HAP-1 (cell line): ENCODE measurements at regions not wholly inside any gene's neighbourhood (a gene's known extent, or its start where the extent isn't known, plus 50 kb on each side); places are given as distances from the start of the nearest gene placed in this dataset.

Source experiments
- DNase-seq, 2 experiments: peaks; one replicate each; pipeline ENCODE4 v3.0.0-alpha.2; 2016 to 2020; ENCODE audit warnings: low spot score in 2 of 2
- H3K27me3 ChIP-seq: fragments of 250-450 bp; sonication (Bioruptor Pico); 2 replicates; pipeline ENCODE4 v1.5.1; 2020; ENCODE audit warnings: low read depth, mild to moderate bottlenecking, moderate library complexity
- H3K36me3 ChIP-seq: fragments of 250-450 bp; sonication (Bioruptor Pico); replicated peaks from 2 replicates; pipeline ENCODE4 v1.5.1; 2020; ENCODE audit warnings: mild to moderate bottlenecking
- H3K4me1 ChIP-seq: fragments of 250-450 bp; sonication (Bioruptor Pico); 2 replicates; pipeline ENCODE4 v1.5.1; 2020; ENCODE audit warnings: mild to moderate bottlenecking
- H3K4me3 ChIP-seq: fragments of 250-450 bp; sonication (Bioruptor Pico); 2 replicates; pipeline ENCODE4 v1.5.1; 2020; ENCODE audit warnings: mild to moderate bottlenecking, moderate library complexity
- H3K9me3 ChIP-seq: fragments of 250-450 bp; sonication (Bioruptor Pico); 2 replicates; pipeline ENCODE4 v1.5.1; 2020; ENCODE audit warnings: mild to moderate bottlenecking, moderate library complexity
- in situ Hi-C: fragments of 300-500 bp; cut with MboI; formaldehyde crosslinking; loops from 3 replicates; pipeline ENCODE4 v1.14.3; 2020; ENCODE audit warnings: low sequenced_read_pairs, inconsistent platforms, mixed read lengths

DNA sequence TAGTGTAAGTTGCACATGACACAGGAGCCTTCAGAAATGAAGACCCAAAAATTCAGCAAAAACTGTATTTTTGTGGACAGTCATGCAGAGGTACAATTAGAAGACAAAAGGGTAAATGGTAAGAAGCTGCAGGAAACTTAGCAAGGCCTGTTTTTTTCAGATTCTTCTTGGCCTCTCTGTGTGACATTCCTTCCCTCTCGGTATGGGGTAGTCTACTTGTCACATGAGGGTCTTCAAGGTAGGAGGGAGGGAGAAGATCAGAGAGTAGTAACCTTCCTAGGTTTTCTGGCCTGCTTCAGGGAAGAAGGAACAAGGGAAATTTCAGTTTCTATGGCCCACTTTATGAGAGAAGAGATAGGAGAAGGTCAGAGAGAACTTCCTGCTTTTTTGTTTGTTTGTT lies 230.4 kb upstream of the PPP1R2C start:
- H3K4me1 ChIP-seq, result peaks cover 5% of the 10 kb centered on the region
- no peak for DNase-seq
- no peaks in the 10 kb centered on the region for H3K36me3 ChIP-seq
- no peaks in the 10 kb centered on the region for H3K9me3 ChIP-seq
- no peak overlapping the region for H3K4me3 ChIP-seq
- H3K27me3 ChIP-seq, result no peaks in the 10 kb centered on the region
- in situ Hi-C loops, result no loop called here

DNA sequence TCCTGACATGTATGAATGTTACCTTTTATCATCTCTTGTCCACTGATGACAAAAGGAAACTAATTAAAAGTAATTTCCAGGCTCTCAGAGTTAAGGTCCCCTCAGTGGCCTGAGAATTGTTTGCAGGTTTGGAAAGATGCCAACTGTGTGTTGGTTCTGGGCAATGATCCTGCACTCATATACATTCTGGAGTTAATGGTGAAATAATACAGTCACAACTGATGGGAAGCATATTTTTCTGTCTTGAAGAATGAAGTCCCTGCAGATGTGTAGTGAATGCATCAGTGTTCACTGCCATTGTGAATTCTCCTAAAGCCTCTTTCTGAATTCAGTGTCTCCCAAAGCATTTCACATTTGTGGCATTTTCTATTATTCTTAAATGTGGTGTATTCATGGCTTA lies 238.1 kb upstream of the PPP1R2C start:
- no peak overlapping the region for H3K4me3 ChIP-seq
- H3K4me1 ChIP-seq, result peaks cover 5% of the 10 kb centered on the region
- no peaks in the 10 kb centered on the region for H3K9me3 ChIP-seq
- DNase-seq, result no peak
- H3K27me3 ChIP-seq, result no peaks in the 10 kb centered on the region
- in situ Hi-C loops, result no loop called here
- no peaks in the 10 kb centered on the region for H3K36me3 ChIP-seq

DNA sequence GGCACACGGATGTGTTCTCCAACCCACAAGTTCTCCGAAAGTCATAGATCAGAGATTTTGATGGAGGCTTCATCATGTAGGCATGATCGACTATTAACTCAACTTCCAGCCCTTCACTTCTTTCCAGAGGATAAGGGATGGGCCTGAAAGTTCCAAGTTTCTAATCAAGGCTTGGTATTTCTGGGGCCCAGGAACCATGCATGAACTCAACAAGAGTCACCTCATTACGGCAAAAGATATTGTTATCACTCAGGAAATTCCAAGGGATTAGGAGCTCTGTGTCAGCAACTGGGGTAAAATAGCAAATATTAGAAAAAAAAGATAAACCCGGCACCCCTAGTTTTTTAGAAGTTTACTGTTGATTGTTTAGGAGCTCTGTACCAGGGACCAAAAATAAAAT lies 240.1 kb upstream of the PPP1R2C start:
- in situ Hi-C loops, result no loop called here
- Histone ChIP-seq H3K36me3 (no peaks in the 10 kb centered on the region), H3K27me3 (no peaks in the 10 kb centered on the region), H3K4me1 (no peaks in the 10 kb centered on the region), H3K4me3 (no peak overlapping the region), H3K9me3 (no peaks in the 10 kb centered on the region)
- no peak for DNase-seq

DNA sequence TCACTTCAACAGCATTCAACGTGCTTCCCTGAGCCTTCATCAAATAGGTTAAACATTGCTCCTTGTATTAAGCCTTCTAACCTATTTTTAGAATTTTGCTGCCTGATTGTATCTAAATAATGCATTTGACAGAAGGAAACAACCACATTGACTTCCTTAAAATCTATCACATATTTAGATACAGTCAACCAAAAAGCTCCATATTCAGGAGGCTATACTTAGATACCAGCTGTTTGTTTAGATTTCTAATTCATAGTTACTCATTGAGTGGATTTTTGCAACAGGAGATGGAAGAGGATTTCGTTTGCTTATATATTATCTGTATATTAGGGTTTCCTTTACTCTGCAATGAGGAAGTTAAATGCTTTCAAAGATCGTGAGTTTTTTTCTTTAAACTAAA lies 241.1 kb upstream of the PPP1R2C start:
- Histone ChIP-seq H3K36me3 (no peaks in the 10 kb centered on the region), H3K4me3 (no peak overlapping the region), H3K9me3 (no peaks in the 10 kb centered on the region), H3K4me1 (no peaks in the 10 kb centered on the region), H3K27me3 (no peaks in the 10 kb centered on the region)
- no peak for DNase-seq
- in situ Hi-C loops, result no loop called here

DNA sequence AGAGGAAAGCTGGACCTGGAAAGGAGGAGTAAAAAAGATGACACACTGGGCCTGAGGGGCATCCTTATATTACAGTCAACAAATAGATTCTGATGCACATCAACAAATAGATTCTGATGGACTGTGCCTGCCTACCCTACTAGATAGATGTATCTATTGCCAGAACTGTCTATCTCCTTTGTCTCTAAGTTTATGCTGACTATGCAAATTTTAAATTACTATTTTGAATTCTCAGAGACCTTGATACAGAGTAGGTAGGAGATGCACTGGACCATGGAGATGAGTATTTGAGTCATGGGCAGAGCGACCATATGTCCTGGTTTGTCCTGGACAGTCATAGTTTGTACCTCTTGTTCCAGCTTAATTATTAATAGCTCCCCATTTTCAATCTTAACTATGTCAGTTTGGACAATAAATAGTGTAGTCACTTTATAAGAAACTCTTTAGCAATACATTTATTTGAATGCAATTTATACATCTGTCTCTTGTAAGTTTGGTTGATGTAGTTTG lies 247.9 kb upstream of the PPP1R2C start:
- in situ Hi-C loops, result no loop called here
- H3K36me3 ChIP-seq, result no peaks in the 10 kb centered on the region
- H3K4me1 ChIP-seq, result no peaks in the 10 kb centered on the region
- H3K27me3 ChIP-seq, result no peaks in the 10 kb centered on the region
- DNase-seq, result no peak
- peaks cover 3% of the 10 kb centered on the region; the same call in 1 of the 2 replicates for H3K9me3 ChIP-seq
- no peak overlapping the region for H3K4me3 ChIP-seq

DNA sequence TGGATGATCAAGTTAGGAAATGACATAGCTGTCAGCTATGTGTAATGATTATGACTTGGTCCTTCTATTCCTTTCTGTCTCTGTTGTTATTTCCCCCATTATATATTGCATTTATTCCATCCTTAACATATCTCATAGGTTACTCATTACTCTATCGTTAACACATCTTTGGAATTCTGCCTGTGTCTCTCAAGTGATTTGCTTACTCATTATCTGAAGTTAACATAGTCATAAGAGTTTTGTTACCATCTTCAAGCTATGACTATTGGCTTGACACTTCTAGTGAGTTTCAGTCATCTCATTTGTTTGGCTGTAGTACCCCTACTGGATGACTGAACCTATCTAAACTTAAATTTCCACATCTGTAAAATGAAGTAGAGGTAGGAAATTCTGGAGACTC lies 286.1 kb upstream of the PPP1R2C start:
- Histone ChIP-seq H3K27me3 (no peaks in the 10 kb centered on the region), H3K9me3 (no peaks in the 10 kb centered on the region), H3K36me3 (no peaks in the 10 kb centered on the region), H3K4me1 (peaks cover 10% of the 10 kb centered on the region), H3K4me3 (no peak overlapping the region)
- no peak for DNase-seq
- in situ Hi-C loops, result no loop called here

DNA sequence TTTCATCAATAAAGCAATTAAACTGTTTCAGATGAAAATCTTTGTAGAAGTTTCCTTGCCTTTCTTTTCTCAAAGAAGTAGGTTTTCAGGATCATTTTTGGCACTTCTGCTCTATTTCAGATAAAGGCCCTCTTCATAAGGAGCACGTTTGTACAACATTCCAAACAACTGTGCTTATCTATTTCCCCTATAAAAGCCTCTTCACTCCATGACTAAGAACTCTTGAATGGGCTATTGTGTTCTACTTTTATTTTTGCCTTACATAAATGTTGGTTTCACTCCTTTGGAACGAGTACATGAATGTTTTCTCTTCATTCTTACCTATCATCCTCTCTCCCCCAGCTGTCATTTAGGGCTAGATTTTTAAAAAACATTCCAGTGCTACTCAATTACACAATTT lies 288.0 kb upstream of the PPP1R2C start:
- no peaks in the 10 kb centered on the region for H3K36me3 ChIP-seq
- H3K4me3 ChIP-seq, result no peak overlapping the region
- no peaks in the 10 kb centered on the region for H3K27me3 ChIP-seq
- no peak for DNase-seq
- in situ Hi-C loops, result no loop called here
- peaks cover 10% of the 10 kb centered on the region for H3K4me1 ChIP-seq
- H3K9me3 ChIP-seq, result no peaks in the 10 kb centered on the region

DNA sequence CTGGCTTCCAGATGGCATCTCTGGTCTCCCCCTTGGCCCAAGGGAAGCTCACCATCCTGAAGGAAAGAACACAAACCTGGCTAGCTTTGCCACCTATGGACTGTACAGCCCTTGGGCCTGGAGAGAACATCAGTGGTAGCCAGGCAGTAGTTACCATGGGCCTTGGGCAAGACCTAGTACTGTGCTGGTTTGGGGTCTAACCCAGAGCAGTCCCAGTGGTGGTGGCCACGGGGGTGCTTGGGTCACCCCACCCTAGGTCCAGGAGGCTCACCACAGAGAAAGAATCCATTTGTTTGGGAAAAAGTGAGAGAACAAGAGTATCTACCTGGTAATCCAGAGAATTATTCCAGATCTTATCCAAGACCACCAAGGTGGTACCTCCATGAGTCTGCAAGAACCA lies 290.7 kb upstream of the PPP1R2C start:
- H3K9me3 ChIP-seq, result no peaks in the 10 kb centered on the region
- H3K36me3 ChIP-seq, result no peaks in the 10 kb centered on the region
- DNase-seq, result no peak
- no peak overlapping the region for H3K4me3 ChIP-seq
- in situ Hi-C loops, result no loop called here
- H3K4me1 ChIP-seq, result peaks cover 10% of the 10 kb centered on the region
- H3K27me3 ChIP-seq, result no peaks in the 10 kb centered on the region

DNA sequence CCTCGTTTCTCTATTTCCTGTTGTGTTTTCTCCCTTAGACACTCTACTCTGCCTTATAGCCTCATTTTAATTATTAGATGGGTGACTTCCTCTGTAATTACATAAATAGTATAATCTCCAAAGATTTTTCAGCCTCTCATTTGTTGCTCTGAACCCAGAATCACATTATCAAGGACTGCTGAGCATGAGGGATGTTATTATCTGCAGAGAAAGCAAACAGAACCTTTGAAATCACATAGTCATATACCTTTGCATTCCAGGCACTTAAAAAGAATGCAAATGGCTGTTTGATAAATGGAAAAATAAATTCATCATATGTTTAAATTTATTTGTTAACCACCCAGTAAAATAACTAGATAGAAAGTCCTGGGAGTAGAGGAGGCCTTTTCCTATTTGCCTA lies 305.1 kb upstream of the PPP1R2C start:
- Histone ChIP-seq H3K9me3 (no peaks in the 10 kb centered on the region), H3K4me3 (no peak overlapping the region), H3K27me3 (no peaks in the 10 kb centered on the region), H3K4me1 (no peaks in the 10 kb centered on the region), H3K36me3 (no peaks in the 10 kb centered on the region)
- DNase-seq, result no peak
- in situ Hi-C loops, result no loop called here

DNA sequence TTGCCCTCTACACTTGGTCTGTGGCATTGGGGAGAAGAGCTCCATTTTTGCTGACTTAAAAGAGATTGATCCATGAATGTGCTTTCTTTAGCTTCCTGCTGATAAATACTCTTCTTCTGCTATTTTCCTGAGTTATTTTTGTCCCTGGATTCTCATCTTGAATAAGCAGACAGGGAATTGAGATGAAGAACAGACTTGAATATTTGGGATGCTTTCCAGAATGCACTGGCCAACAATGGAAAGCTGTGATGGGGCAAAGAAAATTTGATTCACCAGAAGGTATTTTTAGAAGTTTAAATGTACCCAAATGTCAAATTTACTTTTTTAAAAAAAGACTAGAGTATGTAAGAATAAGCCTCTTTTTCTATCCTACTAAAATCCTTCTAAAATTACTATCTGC lies 309.9 kb upstream of the PPP1R2C start:
- H3K4me1 ChIP-seq, result no peaks in the 10 kb centered on the region
- no peaks in the 10 kb centered on the region for H3K36me3 ChIP-seq
- no peaks in the 10 kb centered on the region for H3K9me3 ChIP-seq
- no peak overlapping the region for H3K4me3 ChIP-seq
- in situ Hi-C loops, result no loop called here
- H3K27me3 ChIP-seq, result no peaks in the 10 kb centered on the region
- DNase-seq, result no peak

DNA sequence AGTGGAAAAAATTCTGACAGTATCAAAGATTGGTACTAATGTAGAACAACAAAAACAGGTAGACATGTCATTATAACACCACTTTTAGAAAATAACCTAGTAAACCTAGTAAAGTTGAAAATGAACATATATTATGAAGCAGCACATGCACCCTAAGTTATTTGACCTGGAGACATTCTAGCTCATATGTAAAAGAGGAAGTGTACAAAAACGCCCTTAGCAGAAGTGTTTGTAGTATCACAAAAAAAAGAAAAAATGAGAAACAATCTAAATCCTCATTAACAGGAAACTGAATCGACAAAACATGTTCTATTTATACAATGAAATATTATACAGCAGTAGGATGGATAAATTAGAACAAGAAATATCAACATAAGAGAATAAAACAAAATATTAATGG lies 318.9 kb upstream of the PPP1R2C start:
- no peaks in the 10 kb centered on the region for H3K9me3 ChIP-seq
- H3K27me3 ChIP-seq, result no peaks in the 10 kb centered on the region
- in situ Hi-C loops, result no loop called here
- H3K4me3 ChIP-seq, result no peak overlapping the region
- DNase-seq, result no peak
- no peaks in the 10 kb centered on the region for H3K4me1 ChIP-seq
- H3K36me3 ChIP-seq, result no peaks in the 10 kb centered on the region

DNA sequence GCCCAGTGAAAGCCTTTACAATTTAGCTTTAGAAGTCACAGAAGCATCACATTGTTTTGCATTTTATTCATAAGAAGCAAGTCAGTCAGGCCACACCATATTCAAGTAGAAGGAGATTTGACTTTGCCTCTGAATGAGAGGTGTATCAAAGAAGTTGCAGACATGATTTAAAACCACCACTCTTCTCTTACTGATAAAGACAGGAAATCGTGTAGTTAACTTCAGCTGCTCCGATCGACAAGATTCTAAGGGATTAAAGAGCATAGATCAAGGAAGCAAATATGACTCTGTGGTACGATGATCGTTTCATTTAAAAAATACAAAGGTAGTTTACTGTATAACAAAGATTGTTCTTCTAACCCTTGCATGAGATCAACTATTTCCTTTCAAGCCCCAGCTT lies 328.0 kb upstream of the PPP1R2C start:
- no peaks in the 10 kb centered on the region for H3K36me3 ChIP-seq
- no peak overlapping the region for H3K4me3 ChIP-seq
- H3K27me3 ChIP-seq, result no peaks in the 10 kb centered on the region
- in situ Hi-C loops, result no loop called here
- H3K4me1 ChIP-seq, result no peaks in the 10 kb centered on the region
- no peak for DNase-seq
- no peaks in the 10 kb centered on the region for H3K9me3 ChIP-seq

DNA sequence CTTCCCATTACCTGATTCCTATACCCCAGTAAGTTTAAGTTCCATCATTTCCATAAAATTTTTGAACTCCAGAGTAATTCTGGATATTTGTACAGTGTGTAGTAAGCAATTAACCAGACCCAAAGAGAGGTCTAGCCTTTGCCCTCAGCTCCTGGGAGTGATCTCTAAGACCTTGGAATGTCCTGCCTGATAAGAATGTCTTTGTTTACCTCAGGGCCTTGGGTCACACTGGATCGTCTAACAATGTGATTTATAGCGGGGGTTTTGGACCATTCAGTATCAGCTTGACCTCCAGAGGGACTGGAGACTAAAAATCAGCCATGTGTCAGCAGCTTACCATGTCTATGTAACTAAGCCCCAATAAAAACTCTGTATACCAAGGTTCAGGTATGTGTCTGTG lies 330.9 kb upstream of the PPP1R2C start:
- no peaks in the 10 kb centered on the region for H3K4me1 ChIP-seq
- DNase-seq, result no peak
- H3K4me3 ChIP-seq, result no peak overlapping the region
- no peaks in the 10 kb centered on the region for H3K9me3 ChIP-seq
- H3K36me3 ChIP-seq, result no peaks in the 10 kb centered on the region
- in situ Hi-C loops, result no loop called here
- H3K27me3 ChIP-seq, result no peaks in the 10 kb centered on the region

DNA sequence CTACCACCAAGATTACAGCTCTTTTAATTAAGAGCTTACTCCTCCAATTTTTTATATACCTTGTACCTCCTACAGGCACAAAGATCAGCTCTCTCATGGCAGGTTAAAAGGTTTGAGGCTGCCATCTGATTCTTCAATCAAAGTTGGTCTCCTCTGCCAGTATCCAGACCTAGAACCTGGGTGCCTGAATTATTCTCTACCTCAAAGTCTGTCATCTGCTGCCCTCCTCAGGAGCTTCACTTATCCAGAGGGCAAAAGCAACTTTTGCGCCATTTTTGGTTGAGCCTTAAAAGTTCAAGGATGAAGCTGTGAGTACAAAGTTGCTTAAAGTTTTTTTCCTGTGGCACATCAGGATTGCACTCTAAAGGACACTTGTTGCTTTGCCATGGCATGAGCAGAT lies 343.7 kb upstream of the PPP1R2C start:
- H3K9me3 ChIP-seq, result no peaks in the 10 kb centered on the region
- peak in 1 of 2 experiments; percentile 11 for DNase-seq
- in situ Hi-C loops, result no loop called here
- no peaks in the 10 kb centered on the region for H3K36me3 ChIP-seq
- no peaks in the 10 kb centered on the region for H3K27me3 ChIP-seq
- no peak overlapping the region for H3K4me3 ChIP-seq
- no peaks in the 10 kb centered on the region for H3K4me1 ChIP-seq

DNA sequence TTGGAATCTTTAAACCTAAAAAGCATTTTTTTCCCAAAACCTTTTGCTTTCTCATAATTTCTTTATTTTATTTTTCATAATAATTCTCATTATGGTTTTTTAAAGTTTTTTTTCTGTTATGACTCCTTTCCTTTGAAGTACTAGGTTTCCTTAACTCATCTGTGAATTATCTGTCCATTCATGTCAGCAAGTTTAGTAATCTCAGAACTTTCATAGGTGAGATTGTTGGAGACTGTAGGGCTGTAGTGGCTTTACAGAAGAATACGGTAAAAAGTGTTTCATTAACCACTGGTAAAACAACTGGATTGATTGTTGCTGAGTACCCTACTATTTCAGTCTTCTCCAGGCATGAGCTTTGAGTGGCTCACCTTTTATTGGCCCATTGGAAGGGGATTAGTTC lies 361.7 kb upstream of the PPP1R2C start:
- no peaks in the 10 kb centered on the region for H3K36me3 ChIP-seq
- no peaks in the 10 kb centered on the region for H3K9me3 ChIP-seq
- in situ Hi-C loops, result no loop called here
- H3K27me3 ChIP-seq, result no peaks in the 10 kb centered on the region
- no peak for DNase-seq
- 0 out of 2 replicates have a peak, but pooled peaks cover 2% of the 10 kb centered on the region for H3K4me1 ChIP-seq
- H3K4me3 ChIP-seq, result no peak overlapping the region
